HepG2 (cell line): ENCODE measurements at regions not wholly inside any gene's neighbourhood (a gene's known extent, or its start where the extent isn't known, plus 50 kb on each side); places are given as distances from the start of the nearest gene placed in this dataset.

Experiments
- AHDC1 ChIP-seq: sonication (generic); formaldehyde crosslinking; IDR thresholded peaks from 2 replicates; pipeline ENCODE4 v1.5.1; 2020; ENCODE audit warnings: mild to moderate bottlenecking, missing genetic modification reagents, borderline replicate concordance
- ATF5 ChIP-seq: sonication (generic); formaldehyde crosslinking; IDR thresholded peaks from 2 replicates; pipeline ENCODE4 v1.4.0; 2020; ENCODE audit warnings: mild to moderate bottlenecking, low read depth, missing genetic modification reagents
- CBX1 ChIP-seq: IDR thresholded peaks from one replicate; pipeline ENCODE4 v1.6.1; 2016; ENCODE audit warnings: antibody characterized with exemption, low read depth
- HNRNPH1 ChIP-seq: fragments of 200-400 bp; formaldehyde crosslinking; optimal IDR thresholded peaks from 2 replicates; pipeline ENCODE3; 2017; ENCODE audit warnings: mild to moderate bottlenecking, low read depth, low read length
- HOXA7 ChIP-seq: sonication (generic); formaldehyde crosslinking; IDR thresholded peaks from 2 replicates; pipeline ENCODE4 v1.8.1; 2022; ENCODE audit warnings: mild to moderate bottlenecking, missing genetic modification reagents, moderate library complexity
- PTBP1 ChIP-seq: fragments of 200-400 bp; formaldehyde crosslinking; IDR thresholded peaks from 2 replicates; pipeline ENCODE4 v1.6.1; 2018; ENCODE audit warnings: low read length, low read depth; ENCODE audit not compliant: poor library complexity, severe bottlenecking
- RARA ChIP-seq: IDR thresholded peaks from 2 replicates; pipeline ENCODE4 v1.6.1; 2016; ENCODE audit warnings: missing genetic modification reagents, missing compliant biosample characterization
- RFX5 ChIP-seq: IDR thresholded peaks from 2 replicates; pipeline ENCODE4 v1.6.1; 2011; ENCODE audit warnings: low read depth, low read length, improper control_type of control experiment
- THAP7 ChIP-seq: sonication (generic); formaldehyde crosslinking; IDR thresholded peaks from 2 replicates; pipeline ENCODE4 v1.8.1; 2023; ENCODE audit warnings: mild to moderate bottlenecking, missing genetic modification reagents
- TSC22D2 ChIP-seq: sonication (generic); formaldehyde crosslinking; IDR thresholded peaks from 2 replicates; pipeline ENCODE4 v1.5.1; 2020; ENCODE audit warnings: missing genetic modification reagents, mild to moderate bottlenecking, borderline replicate concordance
- ZNF678 ChIP-seq: sonication (generic); formaldehyde crosslinking; IDR thresholded peaks from 2 replicates; pipeline ENCODE4 v1.4.0; 2020; ENCODE audit warnings: mild to moderate bottlenecking, missing genetic modification reagents
- ZSCAN5A ChIP-seq: sonication (generic); formaldehyde crosslinking; IDR thresholded peaks from 2 replicates; pipeline ENCODE4 v1.8.0; 2022; ENCODE audit warnings: mild to moderate bottlenecking, missing genetic modification reagents, borderline replicate concordance

GRCh38 chr9:71446473-71447411, 321.6 kb downstream of the CEMIP2 start (continued):
- TF ChIP-seq AHDC1 (no peak), PTBP1 (no peak), RFX5 (no peak), HNRNPH1 (no peak), CBX1 (no peak), HOXA7 (no peak), ZSCAN5A (no peak), RARA (CRISPR knock-in tag) (peak; percentile 9; the same call in 1 of the 2 replicates), ATF5 (CRISPR knock-in tag) (no peak), ZNF678 (no peak), TSC22D2 (CRISPR knock-in tag) (no peak), THAP7 (CRISPR knock-in tag) (no peak)
